NCI-H1694 (cell line): ENCODE measurements at regions not wholly inside any gene's neighbourhood (a gene's known extent, or its start where the extent isn't known, plus 50 kb on each side); places are given as distances from the start of the nearest gene placed in this dataset.

ENCODE experiments used
- DNase-seq: peaks from one replicate; lab custom pipeline; 2025; lab: John Stamatoyannopoulos, UW

DNA sequence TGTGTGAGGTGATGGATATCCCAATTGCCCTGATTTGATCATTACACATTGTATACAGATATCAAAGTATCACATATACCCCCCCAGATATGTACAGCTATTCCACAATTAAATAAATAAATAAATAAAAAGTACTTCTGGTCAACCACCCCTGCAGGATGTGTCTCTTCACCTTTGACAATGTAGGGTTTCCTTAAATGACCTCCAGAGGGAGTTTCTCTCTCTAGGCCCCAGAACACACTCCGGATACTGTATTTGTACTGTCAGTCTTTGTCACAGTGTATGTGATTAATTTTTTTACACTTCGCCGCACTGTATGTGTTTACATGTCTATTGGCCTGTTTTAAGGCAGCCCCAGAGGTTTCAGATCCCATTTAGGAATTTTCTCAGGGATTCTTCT, 123.6 kb downstream of the ADCYAP1R1 start:
- DNase-seq, result no peak

- no peak for DNase-seq
Observed at GRCh38 chr7:31171984-31172383, 119.9 kb downstream of the ADCYAP1R1 start.

DNA sequence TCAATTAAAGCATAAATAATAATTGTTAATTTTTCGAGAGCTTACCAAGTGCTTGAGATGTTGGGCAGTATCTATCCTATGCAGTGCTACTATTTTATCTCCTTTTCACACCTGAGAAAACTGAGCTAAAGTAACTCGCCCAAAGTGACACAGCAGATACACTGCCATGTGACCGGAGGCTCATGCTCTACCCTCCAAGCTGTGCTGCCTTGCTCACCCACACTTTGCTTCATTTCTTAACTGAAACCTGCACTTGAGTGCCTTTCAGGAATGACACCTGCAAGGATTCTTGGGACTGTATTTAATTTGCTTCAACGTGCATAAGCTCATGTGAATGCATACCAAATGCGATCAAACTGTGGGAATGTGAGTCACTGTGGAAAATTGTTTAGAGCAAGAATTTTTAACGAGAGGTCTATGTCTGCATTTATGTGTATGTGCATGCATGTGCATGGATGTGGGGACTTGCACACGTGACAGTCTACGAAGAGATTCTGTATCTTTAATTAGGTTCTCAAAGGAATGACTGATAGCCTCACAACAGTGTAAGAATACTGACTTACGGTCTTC, 119.2 kb downstream of the ADCYAP1R1 start:
- no peak for DNase-seq
